Vagina (tissue), 2 donors: ENCODE measurements at regions not wholly inside any gene's neighbourhood (a gene's known extent, or its start where the extent isn't known, plus 50 kb on each side); places are given as distances from the start of the nearest gene placed in this dataset.

Source experiments
- POLR2A ChIP-seq, 2 donors: fragments of 450-650 bp; IDR thresholded peaks; one replicate each; pipeline ENCODE4 v1.6.1; 2017; ENCODE audit warnings: antibody characterized with exemption in 2 of 2, mild to moderate bottlenecking in 2 of 2, moderate library complexity in 2 of 2
- TF ChIP-seq, protein P1 (sequence below), 3 experiments: fragments of 450-650 bp in 2 of 3; fragments of 200-600 bp in 1 of 3; sonication (generic) in 1 of 3; IDR thresholded peaks; one replicate each; pipeline ENCODE4 v1.5.1; 2017 to 2019; ENCODE audit warnings: antibody characterized with exemption in 3 of 3, mild to moderate bottlenecking in 2 of 3, moderate library complexity in 2 of 3

DNA sequence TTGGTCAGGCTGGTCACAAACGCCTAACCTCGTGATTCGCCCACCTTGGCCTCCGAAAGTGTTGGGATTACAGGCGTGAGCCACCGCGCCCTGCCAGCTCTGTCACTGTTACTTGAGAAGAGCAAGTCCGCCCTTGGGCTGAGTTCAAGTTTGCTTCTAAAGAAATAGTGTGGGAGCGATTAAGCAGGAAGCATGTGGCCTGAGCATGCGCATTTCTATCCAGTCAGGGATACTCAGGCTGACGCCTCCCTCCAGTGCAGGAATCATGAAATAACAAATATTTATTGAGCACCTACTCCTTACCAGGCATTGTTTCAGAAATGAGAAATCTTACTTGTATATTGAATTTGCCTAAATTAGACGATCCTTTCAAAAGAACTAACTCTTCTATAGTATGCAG lies 166.2 kb downstream of the EDN1 start:
- TF ChIP-seq, protein P1, sequence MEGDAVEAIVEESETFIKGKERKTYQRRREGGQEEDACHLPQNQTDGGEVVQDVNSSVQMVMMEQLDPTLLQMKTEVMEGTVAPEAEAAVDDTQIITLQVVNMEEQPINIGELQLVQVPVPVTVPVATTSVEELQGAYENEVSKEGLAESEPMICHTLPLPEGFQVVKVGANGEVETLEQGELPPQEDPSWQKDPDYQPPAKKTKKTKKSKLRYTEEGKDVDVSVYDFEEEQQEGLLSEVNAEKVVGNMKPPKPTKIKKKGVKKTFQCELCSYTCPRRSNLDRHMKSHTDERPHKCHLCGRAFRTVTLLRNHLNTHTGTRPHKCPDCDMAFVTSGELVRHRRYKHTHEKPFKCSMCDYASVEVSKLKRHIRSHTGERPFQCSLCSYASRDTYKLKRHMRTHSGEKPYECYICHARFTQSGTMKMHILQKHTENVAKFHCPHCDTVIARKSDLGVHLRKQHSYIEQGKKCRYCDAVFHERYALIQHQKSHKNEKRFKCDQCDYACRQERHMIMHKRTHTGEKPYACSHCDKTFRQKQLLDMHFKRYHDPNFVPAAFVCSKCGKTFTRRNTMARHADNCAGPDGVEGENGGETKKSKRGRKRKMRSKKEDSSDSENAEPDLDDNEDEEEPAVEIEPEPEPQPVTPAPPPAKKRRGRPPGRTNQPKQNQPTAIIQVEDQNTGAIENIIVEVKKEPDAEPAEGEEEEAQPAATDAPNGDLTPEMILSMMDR (IDR thresholded peaks at IDR 0.05): no peak
- TF ChIP-seq POLR2A (IDR thresholded peaks at IDR 0.05): no peak
